Hepatocyte (in vitro differentiated cells): ENCODE measurements at regions not wholly inside any gene's neighbourhood (a gene's known extent, or its start where the extent isn't known, plus 50 kb on each side); places are given as distances from the start of the nearest gene placed in this dataset.
A peak's percentile ranks its signal among the peaks of the same experiment; 100 is the strongest.

Experiments
- DNase-seq: peaks from one replicate; pipeline ENCODE4 v3.0.0-alpha.2; 2016; ENCODE audit warnings: low spot score
- H2AFZ ChIP-seq: fragments of 200-600 bp; sonication (generic); 2 replicates; pipeline ENCODE4 v1.6.0; 2016; ENCODE audit warnings: antibody characterized with exemption, mild to moderate bottlenecking
- H3K27ac ChIP-seq: fragments of 200-600 bp; sonication (generic); 2 replicates; pipeline ENCODE4 v1.5.1; 2016; ENCODE audit warnings: mild to moderate bottlenecking
- H3K27me3 ChIP-seq: fragments of 200-600 bp; sonication (generic); 2 replicates; pipeline ENCODE4 v1.6.1; 2016
- H3K36me3 ChIP-seq: fragments of 200-600 bp; sonication (generic); replicated peaks from 2 replicates; pipeline ENCODE4 v1.5.1; 2016; ENCODE audit warnings: low read depth; ENCODE audit not compliant: insufficient read depth
- H3K4me1 ChIP-seq: fragments of 200-600 bp; sonication (generic); 2 replicates; pipeline ENCODE4 v1.5.1; 2016; ENCODE audit warnings: mild to moderate bottlenecking, moderate library complexity; ENCODE audit not compliant: insufficient read depth
- H3K4me2 ChIP-seq: fragments of 200-600 bp; sonication (generic); 2 replicates; pipeline ENCODE4 v1.6.0; 2016
- H3K4me3 ChIP-seq: fragments of 200-600 bp; sonication (generic); 2 replicates; pipeline ENCODE4 v1.5.1; 2016; ENCODE audit warnings: mild to moderate bottlenecking
- H3K79me2 ChIP-seq: fragments of 200-600 bp; sonication (generic); 2 replicates; pipeline ENCODE4 v1.6.0; 2017; ENCODE audit warnings: mild to moderate bottlenecking
- H3K9me2 ChIP-seq: fragments of 200-600 bp; sonication (generic); replicated peaks from 2 replicates; pipeline ENCODE4 v1.6.0; 2017; ENCODE audit warnings: mild to moderate bottlenecking; ENCODE audit not compliant: insufficient read depth
- H3K9me3 ChIP-seq: fragments of 200-600 bp; sonication (generic); 2 replicates; pipeline ENCODE4 v1.5.1; 2016; ENCODE audit warnings: low read depth, mild to moderate bottlenecking
- H4K20me1 ChIP-seq: fragments of 200-600 bp; sonication (generic); 2 replicates; pipeline ENCODE4 v1.6.0; 2016; ENCODE audit warnings: mild to moderate bottlenecking; ENCODE audit not compliant: insufficient read depth, poor library complexity, severe bottlenecking
- EZH2 ChIP-seq: fragments of 200-600 bp; sonication (generic); IDR thresholded peaks from 2 replicates; pipeline ENCODE4 v1.6.1; 2016; ENCODE audit warnings: antibody characterized with exemption, mild to moderate bottlenecking, borderline replicate concordance
- EZH2phosphoT487 ChIP-seq: fragments of 200-600 bp; sonication (generic); IDR thresholded peaks from one replicate; pipeline ENCODE4 v1.6.1; 2018; ENCODE audit warnings: antibody characterized with exemption, mild to moderate bottlenecking, low read depth, moderate library complexity; ENCODE audit not compliant: unreplicated experiment, severe bottlenecking
- WGBS: methylation state at CpG from one replicate; pipeline ENCODE4 v1.1.6; 2016; ENCODE audit warnings: low lambda C conversion rate; ENCODE audit errors: missing lambda C conversion rate; 5-methylcytosine and 5-hydroxymethylcytosine counted together
- TF ChIP-seq, protein P1 (sequence below): fragments of 200-600 bp; sonication (generic); IDR thresholded peaks from 2 replicates; pipeline ENCODE4 v1.5.1; 2016; ENCODE audit warnings: antibody characterized with exemption, mild to moderate bottlenecking; ENCODE audit not compliant: poor library complexity

DNA sequence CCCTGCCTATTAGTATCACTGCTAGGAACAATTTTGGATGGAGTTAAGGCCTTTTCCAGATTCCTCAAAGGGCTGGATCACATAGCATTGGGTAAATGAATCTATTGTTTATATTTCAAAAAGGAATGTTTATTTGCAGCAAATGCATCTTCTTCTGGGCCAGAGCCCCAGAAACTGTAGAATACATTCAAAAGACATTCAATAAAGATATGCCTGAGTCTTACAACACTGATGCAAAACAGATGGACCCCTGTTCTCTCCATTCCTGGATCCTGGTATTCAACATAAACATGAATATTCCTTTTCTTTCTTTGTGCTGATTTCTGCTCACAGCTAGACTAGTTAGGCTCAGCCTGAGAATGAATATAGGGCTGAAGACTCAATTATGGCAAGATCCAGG, 227.2 kb upstream of the KLHL29 start:
- Histone ChIP-seq H3K27me3 (no peaks in the 10 kb centered on the region), H3K4me2 (no peak overlapping the region), H4K20me1 (no peaks in the 10 kb centered on the region), H3K27ac (peak overlapping the region; percentile 75), H3K9me3 (no peaks in the 10 kb centered on the region), H2AFZ (no peak overlapping the region), H3K4me1 (peaks cover 17% of the 10 kb centered on the region), H3K79me2 (no peaks in the 10 kb centered on the region), H3K4me3 (no peak overlapping the region), H3K9me2 (no peaks in the 10 kb centered on the region), H3K36me3 (no peaks in the 10 kb centered on the region)
- TF ChIP-seq EZH2phosphoT487 = no peak
- peak; percentile 21 for DNase-seq

DNA sequence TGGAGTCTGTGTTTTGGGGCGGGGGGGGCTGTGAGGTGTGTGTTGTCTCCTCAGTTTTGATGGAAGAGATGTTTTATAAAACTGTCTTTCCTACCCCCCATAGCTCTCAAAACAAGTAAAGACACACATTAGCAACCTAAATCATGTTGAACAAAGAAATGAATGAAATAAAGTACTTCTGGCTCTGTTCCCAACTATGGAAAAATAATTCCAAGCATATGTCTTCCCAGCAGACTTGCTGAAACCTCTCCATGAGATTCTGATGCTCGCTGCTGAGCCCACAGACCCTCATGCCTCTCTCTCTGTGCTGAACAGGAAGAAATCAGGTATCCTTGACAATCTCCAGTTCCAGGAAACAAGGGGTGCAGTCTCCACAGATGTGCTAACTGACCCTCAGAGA, 226.7 kb upstream of the KLHL29 start:
- Histone ChIP-seq H3K79me2 (no peaks in the 10 kb centered on the region), H3K27me3 (no peaks in the 10 kb centered on the region), H3K4me1 (peaks cover 17% of the 10 kb centered on the region), H4K20me1 (no peaks in the 10 kb centered on the region), H3K36me3 (no peaks in the 10 kb centered on the region), H3K4me3 (no peak overlapping the region), H3K9me2 (no peaks in the 10 kb centered on the region), H3K4me2 (no peak overlapping the region), H3K27ac (peak overlapping the region; percentile 75), H2AFZ (no peak overlapping the region), H3K9me3 (no peaks in the 10 kb centered on the region)
- no peak for DNase-seq
- WGBS = 83% methylated on average over 2 of the region's 2 CpGs
- TF ChIP-seq, protein P1, sequence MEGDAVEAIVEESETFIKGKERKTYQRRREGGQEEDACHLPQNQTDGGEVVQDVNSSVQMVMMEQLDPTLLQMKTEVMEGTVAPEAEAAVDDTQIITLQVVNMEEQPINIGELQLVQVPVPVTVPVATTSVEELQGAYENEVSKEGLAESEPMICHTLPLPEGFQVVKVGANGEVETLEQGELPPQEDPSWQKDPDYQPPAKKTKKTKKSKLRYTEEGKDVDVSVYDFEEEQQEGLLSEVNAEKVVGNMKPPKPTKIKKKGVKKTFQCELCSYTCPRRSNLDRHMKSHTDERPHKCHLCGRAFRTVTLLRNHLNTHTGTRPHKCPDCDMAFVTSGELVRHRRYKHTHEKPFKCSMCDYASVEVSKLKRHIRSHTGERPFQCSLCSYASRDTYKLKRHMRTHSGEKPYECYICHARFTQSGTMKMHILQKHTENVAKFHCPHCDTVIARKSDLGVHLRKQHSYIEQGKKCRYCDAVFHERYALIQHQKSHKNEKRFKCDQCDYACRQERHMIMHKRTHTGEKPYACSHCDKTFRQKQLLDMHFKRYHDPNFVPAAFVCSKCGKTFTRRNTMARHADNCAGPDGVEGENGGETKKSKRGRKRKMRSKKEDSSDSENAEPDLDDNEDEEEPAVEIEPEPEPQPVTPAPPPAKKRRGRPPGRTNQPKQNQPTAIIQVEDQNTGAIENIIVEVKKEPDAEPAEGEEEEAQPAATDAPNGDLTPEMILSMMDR = no peak
- TF ChIP-seq EZH2phosphoT487 (no peak), EZH2 (no peak)

DNA sequence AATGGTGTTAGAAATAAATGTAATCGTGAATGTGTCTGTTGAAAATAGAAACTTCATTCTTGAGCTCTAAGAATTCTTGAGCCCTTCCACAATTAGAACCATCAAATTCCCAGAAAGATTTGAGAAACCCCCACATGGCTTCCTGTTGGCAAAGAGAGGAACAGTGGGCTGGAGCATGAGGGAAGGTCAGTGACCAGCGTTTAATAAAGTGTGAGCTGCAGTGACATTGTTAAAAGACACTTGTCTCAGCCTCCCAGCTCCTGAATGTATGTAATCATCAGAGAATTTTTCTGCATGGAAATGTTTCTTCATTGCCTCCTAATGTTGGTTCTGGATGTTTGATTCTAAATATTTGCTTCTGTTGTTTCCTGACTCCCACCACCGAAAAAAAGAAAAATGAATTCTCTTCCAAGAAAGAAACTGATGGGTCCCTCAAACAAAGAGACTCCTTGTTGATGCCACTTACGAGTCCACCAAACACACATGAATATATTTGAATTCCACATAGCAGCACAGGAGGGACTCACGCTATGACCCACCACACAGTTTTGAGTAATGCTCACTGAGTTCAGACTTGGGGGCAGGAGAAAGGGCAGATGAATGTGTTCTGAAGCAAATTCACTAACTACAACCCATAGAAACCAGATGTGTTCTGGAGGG, 225.1 kb upstream of the KLHL29 start:
- no peak overlapping the region for H2AFZ ChIP-seq
- H3K9me3 ChIP-seq = no peaks in the 10 kb centered on the region
- 83% methylated on average over 5 of the region's 5 CpGs for WGBS
- no peaks in the 10 kb centered on the region for H3K9me2 ChIP-seq
- no peak overlapping the region for H3K4me2 ChIP-seq
- no peaks in the 10 kb centered on the region for H3K79me2 ChIP-seq
- H3K27me3 ChIP-seq = no peaks in the 10 kb centered on the region
- no peak overlapping the region for H3K4me3 ChIP-seq
- peaks cover 17% of the 10 kb centered on the region for H3K4me1 ChIP-seq
- TF ChIP-seq, protein P1 = no peak
- no peak for TF ChIP-seq EZH2phosphoT487
- DNase-seq = no peak
- no peaks in the 10 kb centered on the region for H4K20me1 ChIP-seq
- H3K27ac ChIP-seq = no peak overlapping the region
- H3K36me3 ChIP-seq = no peaks in the 10 kb centered on the region

DNA sequence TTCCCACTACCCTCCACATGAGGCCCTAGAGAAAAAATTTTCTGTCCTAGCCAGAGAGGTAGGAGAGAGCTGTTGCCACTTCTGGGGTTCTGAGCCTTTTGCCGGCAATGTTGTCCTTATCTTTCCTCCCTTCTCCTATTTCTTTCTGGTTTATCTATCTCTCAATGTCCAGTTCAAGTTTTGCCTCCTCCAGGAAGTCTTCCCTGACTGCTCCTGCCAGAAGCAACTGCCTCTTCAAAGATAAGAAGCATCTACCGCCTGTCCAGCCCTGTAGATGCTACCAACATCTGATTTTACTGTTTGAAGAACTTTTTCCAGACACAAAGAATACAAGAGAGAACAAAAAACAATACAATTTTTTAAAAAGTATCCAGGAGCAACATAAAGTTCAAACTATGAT, 220.8 kb upstream of the KLHL29 start:
- H2AFZ ChIP-seq = no peak overlapping the region
- no peak for DNase-seq
- H3K27me3 ChIP-seq = no peaks in the 10 kb centered on the region
- no peak overlapping the region for H3K4me2 ChIP-seq
- no peaks in the 10 kb centered on the region for H3K9me2 ChIP-seq
- H3K4me3 ChIP-seq = no peak overlapping the region
- no peak overlapping the region for H3K27ac ChIP-seq
- no peak for TF ChIP-seq EZH2phosphoT487
- no peaks in the 10 kb centered on the region for H3K36me3 ChIP-seq
- no peaks in the 10 kb centered on the region for H4K20me1 ChIP-seq
- H3K79me2 ChIP-seq = no peaks in the 10 kb centered on the region
- peaks cover 6% of the 10 kb centered on the region for H3K4me1 ChIP-seq
- WGBS = 82% methylated on average over 2 of the region's 2 CpGs
- no peaks in the 10 kb centered on the region for H3K9me3 ChIP-seq
